GM23338 (cell line): ENCODE measurements at regions not wholly inside any gene's neighbourhood (a gene's known extent, or its start where the extent isn't known, plus 50 kb on each side); places are given as distances from the start of the nearest gene placed in this dataset.

ENCODE experiments used
- ATAC-seq: fragments of 200-7000 bp; cut with Tn5 transposase; 3 replicates; pipeline ENCODE4 v1.9.1; 2020
- DNase-seq: peaks from one replicate; pipeline ENCODE4 v3.0.0-alpha.2; 2015; ENCODE audit warnings: low spot score
- H2AFZ ChIP-seq: fragments of 200-600 bp; sonication (generic); 2 replicates; pipeline ENCODE4 v1.8.0; 2016; ENCODE audit warnings: antibody characterized with exemption, mild to moderate bottlenecking, moderate library complexity
- H3F3A ChIP-seq: fragments of 200-600 bp; sonication (generic); replicated peaks from 2 replicates; pipeline ENCODE4 v1.8.0; 2017; ENCODE audit warnings: antibody characterized with exemption, mixed run types, low read depth
- H3K27ac ChIP-seq: fragments of 200-600 bp; sonication (generic); 2 replicates; pipeline ENCODE4 v1.6.1; 2016; ENCODE audit warnings: low read depth
- H3K27me3 ChIP-seq: fragments of 200-600 bp; sonication (generic); 2 replicates; pipeline ENCODE4 v1.8.0; 2016; ENCODE audit warnings: mild to moderate bottlenecking, mixed run types, moderate library complexity; ENCODE audit not compliant: insufficient read depth
- H3K36me3 ChIP-seq: fragments of 200-600 bp; sonication (generic); 2 replicates; pipeline ENCODE4 v1.8.0; 2016; ENCODE audit warnings: mild to moderate bottlenecking; ENCODE audit not compliant: insufficient read depth
- H3K4me1 ChIP-seq: fragments of 200-600 bp; sonication (generic); 2 replicates; pipeline ENCODE4 v1.8.0; 2016; ENCODE audit warnings: mild to moderate bottlenecking, moderate library complexity; ENCODE audit not compliant: insufficient read depth
- H3K4me2 ChIP-seq: fragments of 200-600 bp; sonication (generic); 2 replicates; pipeline ENCODE4 v1.7.1; 2017; ENCODE audit warnings: mixed run types
- H3K4me3 ChIP-seq: fragments of 200-600 bp; sonication (generic); 2 replicates; pipeline ENCODE4 v1.6.1; 2016; ENCODE audit warnings: mixed run types
- H3K79me2 ChIP-seq: fragments of 200-600 bp; sonication (generic); replicated peaks from 2 replicates; pipeline ENCODE4 v1.8.0; 2017; ENCODE audit warnings: mild to moderate bottlenecking; ENCODE audit not compliant: insufficient read depth
- H3K9me2 ChIP-seq: fragments of 200-600 bp; sonication (generic); 2 replicates; pipeline ENCODE4 v1.8.0; 2017; ENCODE audit not compliant: insufficient read depth
- H4K20me1 ChIP-seq: fragments of 200-600 bp; sonication (generic); replicated peaks from 2 replicates; pipeline ENCODE4 v1.8.0; 2017; ENCODE audit warnings: mild to moderate bottlenecking; ENCODE audit not compliant: insufficient read depth
- H3K27ac Mint-ChIP-seq: 2 replicates; pipeline ENCODE4 v1.8.0; 2020; ENCODE audit warnings: inconsistent platforms, mild to moderate bottlenecking, moderate library complexity, mixed read lengths
- H3K27me3 Mint-ChIP-seq: 3 replicates; pipeline ENCODE4 v1.8.0; 2022; ENCODE audit warnings: low read depth, mild to moderate bottlenecking, moderate library complexity, mixed read lengths, inconsistent platforms; ENCODE audit not compliant: insufficient read depth, poor library complexity
- H3K36me3 Mint-ChIP-seq: 3 replicates; pipeline ENCODE4 v1.8.0; 2021; ENCODE audit warnings: low read depth, mild to moderate bottlenecking, inconsistent platforms, moderate library complexity, mixed read lengths
- H3K4me1 Mint-ChIP-seq: 3 replicates; pipeline ENCODE4 v1.8.0; 2020; ENCODE audit warnings: mild to moderate bottlenecking, inconsistent platforms, mixed read lengths
- H3K4me3 Mint-ChIP-seq: 3 replicates; pipeline ENCODE4 v1.8.0; 2021; ENCODE audit warnings: moderate library complexity, mild to moderate bottlenecking, inconsistent platforms, mixed read lengths
- H3K9me3 Mint-ChIP-seq: 3 replicates; pipeline ENCODE4 v1.8.0; 2020; ENCODE audit warnings: moderate library complexity, mild to moderate bottlenecking, inconsistent platforms, mixed read lengths
- CREB1 ChIP-seq: fragments of 250-450 bp; sonication (Bioruptor Pico); IDR thresholded peaks from 2 replicates; pipeline ENCODE4 v1.5.0; 2020; ENCODE audit warnings: low read depth, mild to moderate bottlenecking, moderate library complexity
- ETS1 ChIP-seq: IDR thresholded peaks from 2 replicates; pipeline ENCODE4 v1.6.1; 2016; ENCODE audit warnings: antibody characterized with exemption
- EZH2 ChIP-seq: fragments of 200-600 bp; sonication (generic); IDR thresholded peaks from one replicate; pipeline ENCODE4 v1.8.0; 2017; ENCODE audit warnings: antibody characterized with exemption, mild to moderate bottlenecking, low read depth; ENCODE audit not compliant: unreplicated experiment
- JUNB ChIP-seq: IDR thresholded peaks from one replicate; pipeline ENCODE4 v1.6.1; 2016; ENCODE audit warnings: antibody characterized with exemption; ENCODE audit not compliant: unreplicated experiment
- POLR2AphosphoS5 ChIP-seq: IDR thresholded peaks from 2 replicates; pipeline ENCODE4 v1.6.1; 2016; ENCODE audit warnings: antibody characterized with exemption, low read depth
- ZNF114 ChIP-seq: fragments of 250-450 bp; sonication (Bioruptor Pico); IDR thresholded peaks from 2 replicates; pipeline ENCODE4 v1.5.0; 2020; ENCODE audit warnings: mild to moderate bottlenecking, moderate library complexity
- TF ChIP-seq, protein P1 (sequence below), 2 experiments: fragments of 200-600 bp in 1 of 2; sonication (generic) in 1 of 2; conservative IDR thresholded peaks; 2 replicates each; pipeline versions ENCODE4 v1.5.1 to v1.6.1; 2016 to 2017; ENCODE audit warnings: antibody characterized with exemption in 2 of 2, low read depth in 2 of 2, mild to moderate bottlenecking in 2 of 2, moderate library complexity in 1 of 2
- TF ChIP-seq, protein P2 (sequence below): IDR thresholded peaks from one replicate; pipeline ENCODE4 v1.6.1; 2018; ENCODE audit warnings: antibody characterized with exemption; ENCODE audit not compliant: unreplicated experiment

GRCh38 chr2:8019934-8020333 is 661.9 kb upstream of the ID2 start:
- Histone ChIP-seq H3K4me1 (no peaks in the 10 kb centered on the region), H4K20me1 (no peaks in the 10 kb centered on the region), H3K4me2 (no peak overlapping the region), H3K36me3 (no peaks in the 10 kb centered on the region), H3K27me3 (no peaks in the 10 kb centered on the region), H3K79me2 (no peaks in the 10 kb centered on the region), H3K4me3 (no peak overlapping the region), H2AFZ (no peak overlapping the region), H3K27ac (no peak overlapping the region), H3F3A (no peaks in the 10 kb centered on the region), H3K9me2 (peaks cover 23% of the 10 kb centered on the region)
- peaks cover 13% of the 10 kb centered on the region for H3K36me3 Mint-ChIP-seq
- H3K27ac Mint-ChIP-seq: no peak overlapping the region
- TF ChIP-seq EZH2 (no peak), JUNB (no peak), CREB1 (CRISPR knock-in tag) (no peak), ETS1 (no peak), ZNF114 (no peak)
- TF ChIP-seq, protein P1, sequence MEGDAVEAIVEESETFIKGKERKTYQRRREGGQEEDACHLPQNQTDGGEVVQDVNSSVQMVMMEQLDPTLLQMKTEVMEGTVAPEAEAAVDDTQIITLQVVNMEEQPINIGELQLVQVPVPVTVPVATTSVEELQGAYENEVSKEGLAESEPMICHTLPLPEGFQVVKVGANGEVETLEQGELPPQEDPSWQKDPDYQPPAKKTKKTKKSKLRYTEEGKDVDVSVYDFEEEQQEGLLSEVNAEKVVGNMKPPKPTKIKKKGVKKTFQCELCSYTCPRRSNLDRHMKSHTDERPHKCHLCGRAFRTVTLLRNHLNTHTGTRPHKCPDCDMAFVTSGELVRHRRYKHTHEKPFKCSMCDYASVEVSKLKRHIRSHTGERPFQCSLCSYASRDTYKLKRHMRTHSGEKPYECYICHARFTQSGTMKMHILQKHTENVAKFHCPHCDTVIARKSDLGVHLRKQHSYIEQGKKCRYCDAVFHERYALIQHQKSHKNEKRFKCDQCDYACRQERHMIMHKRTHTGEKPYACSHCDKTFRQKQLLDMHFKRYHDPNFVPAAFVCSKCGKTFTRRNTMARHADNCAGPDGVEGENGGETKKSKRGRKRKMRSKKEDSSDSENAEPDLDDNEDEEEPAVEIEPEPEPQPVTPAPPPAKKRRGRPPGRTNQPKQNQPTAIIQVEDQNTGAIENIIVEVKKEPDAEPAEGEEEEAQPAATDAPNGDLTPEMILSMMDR (conservative IDR thresholded peaks at IDR 0.05; ENCODE audit: low read depth in 2 of 2): no peak
- TF ChIP-seq, protein P2, sequence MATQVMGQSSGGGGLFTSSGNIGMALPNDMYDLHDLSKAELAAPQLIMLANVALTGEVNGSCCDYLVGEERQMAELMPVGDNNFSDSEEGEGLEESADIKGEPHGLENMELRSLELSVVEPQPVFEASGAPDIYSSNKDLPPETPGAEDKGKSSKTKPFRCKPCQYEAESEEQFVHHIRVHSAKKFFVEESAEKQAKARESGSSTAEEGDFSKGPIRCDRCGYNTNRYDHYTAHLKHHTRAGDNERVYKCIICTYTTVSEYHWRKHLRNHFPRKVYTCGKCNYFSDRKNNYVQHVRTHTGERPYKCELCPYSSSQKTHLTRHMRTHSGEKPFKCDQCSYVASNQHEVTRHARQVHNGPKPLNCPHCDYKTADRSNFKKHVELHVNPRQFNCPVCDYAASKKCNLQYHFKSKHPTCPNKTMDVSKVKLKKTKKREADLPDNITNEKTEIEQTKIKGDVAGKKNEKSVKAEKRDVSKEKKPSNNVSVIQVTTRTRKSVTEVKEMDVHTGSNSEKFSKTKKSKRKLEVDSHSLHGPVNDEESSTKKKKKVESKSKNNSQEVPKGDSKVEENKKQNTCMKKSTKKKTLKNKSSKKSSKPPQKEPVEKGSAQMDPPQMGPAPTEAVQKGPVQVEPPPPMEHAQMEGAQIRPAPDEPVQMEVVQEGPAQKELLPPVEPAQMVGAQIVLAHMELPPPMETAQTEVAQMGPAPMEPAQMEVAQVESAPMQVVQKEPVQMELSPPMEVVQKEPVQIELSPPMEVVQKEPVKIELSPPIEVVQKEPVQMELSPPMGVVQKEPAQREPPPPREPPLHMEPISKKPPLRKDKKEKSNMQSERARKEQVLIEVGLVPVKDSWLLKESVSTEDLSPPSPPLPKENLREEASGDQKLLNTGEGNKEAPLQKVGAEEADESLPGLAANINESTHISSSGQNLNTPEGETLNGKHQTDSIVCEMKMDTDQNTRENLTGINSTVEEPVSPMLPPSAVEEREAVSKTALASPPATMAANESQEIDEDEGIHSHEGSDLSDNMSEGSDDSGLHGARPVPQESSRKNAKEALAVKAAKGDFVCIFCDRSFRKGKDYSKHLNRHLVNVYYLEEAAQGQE: no peak
- peaks cover 14% of the 10 kb centered on the region for H3K9me3 Mint-ChIP-seq
- H3K4me3 Mint-ChIP-seq: no peak overlapping the region
- H3K4me1 Mint-ChIP-seq: no peaks in the 10 kb centered on the region
- H3K27me3 Mint-ChIP-seq: peaks cover 6% of the 10 kb centered on the region
- no peak for DNase-seq
- no peak for ATAC-seq

GRCh38 chr2:8021921-8022320 is 659.9 kb upstream of the ID2 start:
- no peak overlapping the region for H3K4me3 Mint-ChIP-seq
- ATAC-seq (no peak), DNase-seq (no peak)
- Histone ChIP-seq H3K27ac (no peak overlapping the region), H3K9me2 (peaks cover 23% of the 10 kb centered on the region), H4K20me1 (no peaks in the 10 kb centered on the region), H3K27me3 (no peaks in the 10 kb centered on the region), H3K4me3 (no peak overlapping the region), H3F3A (no peaks in the 10 kb centered on the region), H3K36me3 (no peaks in the 10 kb centered on the region), H3K79me2 (no peaks in the 10 kb centered on the region), H3K4me2 (no peak overlapping the region), H3K4me1 (no peaks in the 10 kb centered on the region), H2AFZ (no peak overlapping the region)
- TF ChIP-seq POLR2AphosphoS5 (no peak), CREB1 (CRISPR knock-in tag) (no peak)
- peaks cover 13% of the 10 kb centered on the region for H3K36me3 Mint-ChIP-seq
- H3K27ac Mint-ChIP-seq: no peak overlapping the region
- no peaks in the 10 kb centered on the region for H3K4me1 Mint-ChIP-seq
- peaks cover 8% of the 10 kb centered on the region for H3K27me3 Mint-ChIP-seq
- peaks cover 14% of the 10 kb centered on the region for H3K9me3 Mint-ChIP-seq
